Neuron (in vitro differentiated cells): ENCODE measurements at regions not wholly inside any gene's neighbourhood (a gene's known extent, or its start where the extent isn't known, plus 50 kb on each side); places are given as distances from the start of the nearest gene placed in this dataset.

Experiments
- H2AFZ ChIP-seq: one replicate; pipeline ENCODE4 v1.6.1; 2013; ENCODE audit warnings: low read depth, mild to moderate bottlenecking, inconsistent platforms, low read length, moderate library complexity
- H3K27me3 ChIP-seq: one replicate; pipeline ENCODE4 v1.6.1; 2013; ENCODE audit warnings: low read length; ENCODE audit not compliant: insufficient read depth
- H3K36me3 ChIP-seq: one replicate; pipeline ENCODE4 v1.6.1; 2013; ENCODE audit warnings: low read length; ENCODE audit not compliant: insufficient read depth
- H3K4me1 ChIP-seq: one replicate; pipeline ENCODE4 v1.6.1; 2013; ENCODE audit warnings: low read length; ENCODE audit not compliant: insufficient read depth
- H3K4me3 ChIP-seq: 2 replicates; pipeline ENCODE4 v1.5.1; 2013; ENCODE audit warnings: mild to moderate bottlenecking, low read length, moderate library complexity
- H3K9me3 ChIP-seq: one replicate; pipeline ENCODE4 v1.6.1; 2013; ENCODE audit warnings: low read length

DNA sequence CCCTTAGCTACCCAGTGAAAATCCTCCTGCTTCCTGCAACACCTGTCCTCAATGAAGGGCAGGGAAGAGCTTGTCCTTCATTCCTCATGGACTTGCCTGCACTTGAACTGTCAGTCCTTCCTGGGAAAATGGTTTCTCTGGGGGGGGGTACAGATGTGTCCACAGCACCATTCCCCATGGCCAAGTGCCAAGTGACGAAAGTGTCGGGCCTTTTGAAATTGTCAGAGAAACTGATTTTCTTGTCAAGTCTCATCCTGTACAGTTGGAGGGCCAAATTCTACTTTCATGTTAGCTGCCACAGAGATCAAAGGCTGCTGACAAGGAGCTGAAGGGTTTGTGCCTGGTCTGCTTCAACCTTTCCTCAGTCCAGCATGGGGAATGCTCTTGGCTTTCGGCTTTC, 179.5 kb upstream of the PARP11 start:
- Histone ChIP-seq H3K4me1 (peaks cover under 1% of the 10 kb centered on the region), H3K4me3 (no peak overlapping the region), H3K36me3 (no peaks in the 10 kb centered on the region), H2AFZ (no peak overlapping the region), H3K9me3 (no peaks in the 10 kb centered on the region), H3K27me3 (no peaks in the 10 kb centered on the region)

DNA sequence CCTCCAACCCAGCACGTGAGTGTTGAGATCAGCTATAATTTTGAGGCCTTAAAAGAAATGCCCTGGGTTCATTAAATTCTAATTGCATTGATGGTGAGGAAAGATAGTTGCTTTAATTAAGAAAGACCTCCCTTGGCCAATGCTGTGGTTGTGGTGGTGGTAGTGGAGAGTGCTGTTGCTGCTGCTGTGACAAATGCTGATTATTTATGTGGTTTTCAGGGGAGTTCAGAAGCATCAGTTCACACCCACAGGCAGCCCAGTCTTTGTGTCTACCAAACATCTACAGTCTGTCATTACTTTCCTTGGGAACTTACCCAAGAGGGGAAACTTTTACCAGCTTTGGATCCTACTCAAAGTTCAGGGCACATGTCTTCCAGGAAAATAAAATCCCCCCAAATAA, 178.4 kb upstream of the PARP11 start:
- Histone ChIP-seq H3K9me3 (no peaks in the 10 kb centered on the region), H3K4me1 (peaks cover 11% of the 10 kb centered on the region), H3K27me3 (no peaks in the 10 kb centered on the region), H2AFZ (no peak overlapping the region), H3K36me3 (no peaks in the 10 kb centered on the region), H3K4me3 (no peak overlapping the region)

DNA sequence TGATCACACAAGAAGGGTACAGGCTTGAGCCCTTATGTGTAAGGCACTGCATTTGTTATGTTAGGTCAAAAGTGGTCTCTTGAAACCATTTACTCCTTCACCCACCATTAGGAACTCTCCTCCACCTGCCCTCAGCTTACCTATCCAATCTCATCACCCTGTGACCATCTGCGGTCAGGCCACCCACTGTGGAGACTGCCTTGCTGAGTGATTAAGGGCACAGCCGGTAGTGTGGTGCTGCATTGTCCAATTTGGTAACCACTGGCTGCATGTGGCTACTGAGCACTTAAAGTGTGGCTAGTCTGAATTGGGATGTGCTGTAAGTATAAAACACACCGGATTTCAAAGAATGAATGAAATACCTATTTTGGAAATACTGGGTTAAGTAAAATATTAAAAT, 177.1 kb upstream of the PARP11 start:
- Histone ChIP-seq H3K27me3 (no peaks in the 10 kb centered on the region), H3K36me3 (no peaks in the 10 kb centered on the region), H3K4me3 (no peak overlapping the region), H2AFZ (no peak overlapping the region), H3K4me1 (peaks cover 18% of the 10 kb centered on the region), H3K9me3 (no peaks in the 10 kb centered on the region)

DNA sequence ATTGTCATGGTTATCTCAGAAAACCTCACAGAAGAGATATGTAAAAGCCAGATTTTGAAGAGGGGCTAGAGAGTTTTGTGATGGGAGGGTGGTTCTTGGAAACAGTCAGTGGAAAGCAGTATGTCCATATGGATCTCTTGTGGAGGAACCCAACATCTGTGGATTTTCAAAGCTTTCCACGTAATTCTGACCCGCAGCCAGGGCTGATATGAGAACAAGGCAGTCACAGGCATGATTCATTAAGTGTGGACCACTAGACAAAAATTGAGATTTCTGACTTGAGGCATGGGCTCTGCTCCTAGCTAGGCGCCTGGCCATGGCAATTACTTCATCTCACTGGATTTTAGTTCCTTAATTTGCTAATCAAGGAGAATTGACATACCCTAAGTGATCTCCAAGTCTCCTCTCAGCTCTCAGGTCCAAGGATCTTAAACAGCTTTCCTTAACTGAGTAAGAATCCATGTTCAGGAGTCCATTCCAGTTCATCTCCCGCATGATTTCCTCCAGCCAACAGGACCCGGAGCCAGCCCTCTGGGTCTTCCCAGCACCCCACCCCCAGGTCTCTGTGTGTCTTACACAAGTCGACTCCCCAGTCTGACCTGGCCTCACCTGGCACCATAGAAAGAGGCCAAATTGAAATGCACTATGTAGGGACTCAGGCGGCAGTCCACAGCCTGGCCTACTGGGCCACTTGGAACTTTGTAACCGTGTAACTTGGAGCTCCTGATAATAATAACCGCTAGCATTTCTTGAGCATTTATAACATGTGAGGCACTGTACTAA, 176.3 kb upstream of the PARP11 start:
- no peaks in the 10 kb centered on the region for H3K27me3 ChIP-seq

DNA sequence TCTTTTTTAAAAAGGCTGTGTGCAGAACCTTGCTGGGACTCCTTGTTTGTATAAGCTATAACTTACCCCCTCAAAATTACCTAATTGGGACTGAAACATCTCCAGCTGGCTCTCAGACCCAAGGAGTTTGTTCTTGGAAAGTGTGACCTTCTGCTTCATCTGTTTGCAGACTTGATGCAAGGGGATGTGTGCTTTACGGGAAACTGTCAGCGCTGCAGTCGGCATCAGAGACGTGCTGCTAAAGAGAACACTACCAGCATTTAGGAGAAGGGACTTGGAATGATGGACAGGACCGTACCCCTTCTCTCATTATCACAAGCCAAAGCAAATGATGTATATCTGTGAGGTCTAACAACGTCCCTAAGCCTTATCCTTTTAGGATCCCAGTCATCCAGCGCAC, 174.2 kb upstream of the PARP11 start:
- Histone ChIP-seq H3K9me3 (peaks cover 2% of the 10 kb centered on the region), H3K27me3 (no peaks in the 10 kb centered on the region), H2AFZ (no peak overlapping the region), H3K4me3 (no peak overlapping the region), H3K4me1 (peaks cover 18% of the 10 kb centered on the region), H3K36me3 (no peaks in the 10 kb centered on the region)

More for the DNA sequence above, 176.3 kb upstream of the PARP11 start:
- Histone ChIP-seq H2AFZ (no peak overlapping the region), H3K4me1 (peaks cover 18% of the 10 kb centered on the region), H3K9me3 (no peaks in the 10 kb centered on the region), H3K36me3 (no peaks in the 10 kb centered on the region), H3K4me3 (no peak overlapping the region)

- Histone ChIP-seq H2AFZ (no peak overlapping the region), H3K36me3 (no peaks in the 10 kb centered on the region), H3K9me3 (peaks cover 2% of the 10 kb centered on the region), H3K4me1 (peaks cover 18% of the 10 kb centered on the region), H3K4me3 (peak overlapping the region; percentile 1), H3K27me3 (no peaks in the 10 kb centered on the region)
These were observed 173.3 kb upstream of the PARP11 start for GRCh38 chr12:4046495-4046840.

DNA sequence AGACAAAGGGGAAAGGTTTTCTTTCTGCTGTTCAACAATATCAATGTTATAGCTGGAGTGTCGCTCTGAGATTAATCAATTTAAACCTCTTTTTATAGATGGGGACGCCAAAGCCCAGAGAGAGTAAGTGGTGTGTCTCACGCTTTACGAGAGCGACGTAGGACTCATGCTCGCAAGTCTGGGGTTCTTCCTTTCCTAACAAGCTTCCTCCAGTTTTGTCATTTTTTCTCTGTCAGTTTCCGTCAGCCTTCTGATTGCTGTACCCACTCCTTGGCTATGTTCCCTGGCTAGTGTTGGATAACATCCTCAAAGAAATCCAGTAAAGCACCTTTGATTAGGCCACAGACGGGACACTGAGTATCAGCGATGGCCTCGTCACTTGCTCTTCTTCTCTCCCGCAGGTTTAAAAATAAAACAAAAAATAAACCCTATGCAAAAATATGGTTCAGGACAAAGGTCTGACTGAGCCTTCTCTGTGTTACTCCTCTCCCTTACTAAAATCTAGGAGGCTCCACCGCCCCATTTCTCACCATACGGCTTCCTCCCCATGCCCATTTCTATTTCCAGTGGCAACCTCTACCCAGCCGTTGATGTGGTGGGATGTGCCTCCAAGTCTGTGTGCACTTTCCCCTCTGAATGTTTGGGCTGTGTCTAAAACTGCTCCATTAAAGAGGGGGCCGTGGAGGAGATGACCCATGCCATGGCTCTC, 172.7 kb upstream of the PARP11 start:
- Histone ChIP-seq H3K36me3 (no peaks in the 10 kb centered on the region), H3K27me3 (no peaks in the 10 kb centered on the region), H2AFZ (no peak overlapping the region), H3K4me1 (peaks cover 18% of the 10 kb centered on the region), H3K4me3 (peak overlapping the region; percentile 1), H3K9me3 (peaks cover 2% of the 10 kb centered on the region)

GRCh38 chr12:4044736-4045730, 171.8 kb upstream of the PARP11 start:
- no peak overlapping the region for H2AFZ ChIP-seq
- H3K36me3 ChIP-seq, result no peaks in the 10 kb centered on the region
- peaks cover 18% of the 10 kb centered on the region for H3K4me1 ChIP-seq
- no peaks in the 10 kb centered on the region for H3K27me3 ChIP-seq
- H3K4me3 ChIP-seq, result no peak overlapping the region
- H3K9me3 ChIP-seq, result peaks cover 2% of the 10 kb centered on the region

DNA sequence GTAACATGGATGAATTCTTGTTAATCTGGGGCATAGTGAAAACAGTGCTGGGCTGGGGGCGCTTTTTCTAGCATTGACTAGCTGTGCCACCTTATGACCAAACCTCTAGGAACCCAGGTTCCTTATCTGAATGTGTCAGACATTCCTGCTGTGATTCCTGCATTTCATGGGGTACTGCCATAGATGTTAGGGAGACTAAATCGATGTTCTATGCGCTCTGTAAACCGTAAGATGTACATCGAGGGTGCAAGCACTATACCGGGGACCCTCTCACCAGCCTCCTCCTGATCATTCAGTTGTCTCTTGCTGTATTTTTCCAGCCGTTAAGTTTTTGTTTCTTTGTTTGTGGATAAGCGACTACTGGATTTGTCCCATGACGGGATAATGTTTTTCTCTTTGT, 170.9 kb upstream of the PARP11 start:
- Histone ChIP-seq H3K4me1 (peaks cover 18% of the 10 kb centered on the region), H3K4me3 (no peak overlapping the region), H2AFZ (no peak overlapping the region), H3K27me3 (no peaks in the 10 kb centered on the region), H3K9me3 (peaks cover 2% of the 10 kb centered on the region), H3K36me3 (no peaks in the 10 kb centered on the region)

- H3K9me3 ChIP-seq, result peaks cover 2% of the 10 kb centered on the region
These were observed 168.1 kb upstream of the PARP11 start for GRCh38 chr12:4041187-4041885.

GRCh38 chr12:4039931-4040330, 166.7 kb upstream of the PARP11 start:
- H2AFZ ChIP-seq, result no peak overlapping the region
- no peaks in the 10 kb centered on the region for H3K27me3 ChIP-seq
- H3K4me1 ChIP-seq, result no peaks in the 10 kb centered on the region
- H3K9me3 ChIP-seq, result peaks cover 2% of the 10 kb centered on the region
- no peak overlapping the region for H3K4me3 ChIP-seq
- no peaks in the 10 kb centered on the region for H3K36me3 ChIP-seq

More at GRCh38 chr12:4041187-4041885, 168.1 kb upstream of the PARP11 start:
- Histone ChIP-seq H3K36me3 (no peaks in the 10 kb centered on the region), H3K27me3 (no peaks in the 10 kb centered on the region), H2AFZ (no peak overlapping the region), H3K4me1 (peaks cover 4% of the 10 kb centered on the region), H3K4me3 (no peak overlapping the region)

DNA sequence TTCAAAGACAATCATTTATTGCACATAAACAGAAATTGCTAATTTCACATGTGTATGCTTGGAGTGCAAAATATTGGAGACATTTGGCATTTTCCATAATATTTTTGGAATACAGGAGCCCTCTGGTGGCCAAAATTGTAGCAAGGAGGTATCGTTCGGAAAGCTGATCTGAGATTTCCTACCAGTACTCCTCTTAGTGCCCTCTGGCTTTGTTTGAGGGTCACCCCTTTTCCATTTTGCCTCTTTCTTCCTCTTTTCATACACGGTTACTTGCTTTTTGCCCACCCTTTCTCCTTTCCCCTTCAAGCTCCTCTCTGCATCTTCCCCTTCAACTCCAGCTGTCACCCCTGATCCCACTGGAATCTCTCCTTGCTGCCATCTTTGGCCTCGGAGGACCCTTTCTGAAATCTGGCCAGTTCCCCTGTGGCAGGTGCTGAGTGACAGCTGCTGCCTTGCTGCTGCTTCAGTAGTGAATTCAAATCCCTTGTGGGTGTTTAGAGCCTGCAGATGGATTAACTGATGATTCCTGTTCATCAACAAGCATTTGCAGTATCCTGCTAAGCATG, 164.6 kb upstream of the PARP11 start:
- H3K36me3 ChIP-seq, result no peaks in the 10 kb centered on the region
- H3K4me3 ChIP-seq, result no peak overlapping the region
- no peak overlapping the region for H2AFZ ChIP-seq
- no peaks in the 10 kb centered on the region for H3K9me3 ChIP-seq
- H3K4me1 ChIP-seq, result no peaks in the 10 kb centered on the region
- no peaks in the 10 kb centered on the region for H3K27me3 ChIP-seq
